GM10266 (cell line): ENCODE measurements at regions not wholly inside any gene's neighbourhood (a gene's known extent, or its start where the extent isn't known, plus 50 kb on each side); places are given as distances from the start of the nearest gene placed in this dataset.

Source experiments
- DNase-seq: peaks from one replicate; pipeline ENCODE4 v3.0.0; 2012; ENCODE audit errors: extremely low spot score
- CTCF ChIP-seq: IDR thresholded peaks from 2 replicates; pipeline ENCODE4 v1.5.1; 2012; ENCODE audit warnings: mild to moderate bottlenecking, low read depth; ENCODE audit not compliant: control insufficient read depth, insufficient read depth; ENCODE audit errors: missing control alignments

- TF ChIP-seq CTCF: no peak
- DNase-seq: no peak
Observed at GRCh38 chr12:11446372-11446771, 51.0 kb upstream of the PRB2 start.

GRCh38 chr12:11457996-11458645 is 62.8 kb upstream of the PRB2 start:
- TF ChIP-seq CTCF: no peak
- DNase-seq: no peak

GRCh38 chr12:11460343-11461023 is 65.1 kb upstream of the PRB2 start:
- DNase-seq: no peak
- TF ChIP-seq CTCF: no peak

GRCh38 chr12:11461433-11461832 is 66.1 kb upstream of the PRB2 start:
- TF ChIP-seq CTCF: no peak
- no peak for DNase-seq

GRCh38 chr12:11477110-11477509 is 81.7 kb upstream of the PRB2 start:
- DNase-seq: no peak

GRCh38 chr12:11482955-11483354 is 87.6 kb upstream of the PRB2 start:
- TF ChIP-seq CTCF: no peak
- no peak for DNase-seq

More at GRCh38 chr12:11477110-11477509, 81.7 kb upstream of the PRB2 start:
- TF ChIP-seq CTCF: no peak
